GM12892 (cell line): ENCODE measurements at regions not wholly inside any gene's neighbourhood (a gene's known extent, or its start where the extent isn't known, plus 50 kb on each side); places are given as distances from the start of the nearest gene placed in this dataset.

Source experiments
- POLR2A ChIP-seq: IDR thresholded peaks from 2 replicates; pipeline ENCODE4 v1.6.1; 2011; ENCODE audit warnings: low read depth, low read length, control low read depth
- POLR2AphosphoS5 ChIP-seq: IDR thresholded peaks from 2 replicates; pipeline ENCODE4 v1.6.1; 2011; ENCODE audit warnings: low read depth, low read length, control low read depth
- TAF1 ChIP-seq: IDR thresholded peaks from 2 replicates; pipeline ENCODE4 v1.6.1; 2011; ENCODE audit warnings: low read depth, mild to moderate bottlenecking, control low read depth, low read length, borderline replicate concordance

GRCh38 chr14:66009089-66009488, 477.1 kb upstream of the CCDC196 start:
- no peak for TF ChIP-seq POLR2A
- TF ChIP-seq POLR2AphosphoS5, result no peak
- no peak for TF ChIP-seq TAF1
